ENCODE measurements at regions not wholly inside any gene's neighbourhood (a gene's known extent, or its start where the extent isn't known, plus 50 kb on each side); places are given as distances from the start of the nearest gene placed in this dataset.
"Not testable (repeated sequence)": the region's sequence is repeated elsewhere in the genome, so short reads cannot be mapped to it uniquely, and the experiment has no call there.

DNA sequence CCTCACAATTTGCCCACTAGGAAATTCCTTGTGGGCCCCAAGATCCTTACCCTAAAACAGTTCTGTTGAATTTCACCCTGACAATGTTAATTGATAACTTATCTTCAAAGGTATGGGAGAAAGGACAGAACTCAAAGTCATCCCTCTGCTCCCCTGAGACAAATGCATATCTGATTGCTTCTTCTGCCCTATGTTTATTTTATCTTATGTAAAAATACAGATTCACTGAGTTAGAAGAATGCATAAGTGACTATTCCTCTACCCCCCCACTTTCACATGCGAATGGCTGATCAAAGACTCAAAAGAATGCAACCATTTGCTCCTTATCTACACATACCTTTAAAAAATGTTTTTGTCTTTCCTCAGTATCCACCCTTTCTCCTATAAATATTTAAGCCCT lies 235.7 kb upstream of the SEMA3C start:
- no peak overlapping the region for H3K27ac ChIP-seq
- no peak for DNase-seq
- H3K4me1 ChIP-seq, result peaks cover 0 to 6% (median 0%) of the 10 kb centered on the region in 4 donors
- no peaks in the 10 kb centered on the region for H3K9me3 ChIP-seq
- no peaks in the 10 kb centered on the region for H3K36me3 ChIP-seq
- intact Hi-C loops (cut with DNase I), result no loop called here
- no peaks in the 10 kb centered on the region for H3K27me3 ChIP-seq
- no peak overlapping the region for H3K4me3 ChIP-seq
- 89 to 93% methylated on average over 1 of the region's 1 CpG for WGBS, 2 donors
- TF ChIP-seq, protein P1, sequence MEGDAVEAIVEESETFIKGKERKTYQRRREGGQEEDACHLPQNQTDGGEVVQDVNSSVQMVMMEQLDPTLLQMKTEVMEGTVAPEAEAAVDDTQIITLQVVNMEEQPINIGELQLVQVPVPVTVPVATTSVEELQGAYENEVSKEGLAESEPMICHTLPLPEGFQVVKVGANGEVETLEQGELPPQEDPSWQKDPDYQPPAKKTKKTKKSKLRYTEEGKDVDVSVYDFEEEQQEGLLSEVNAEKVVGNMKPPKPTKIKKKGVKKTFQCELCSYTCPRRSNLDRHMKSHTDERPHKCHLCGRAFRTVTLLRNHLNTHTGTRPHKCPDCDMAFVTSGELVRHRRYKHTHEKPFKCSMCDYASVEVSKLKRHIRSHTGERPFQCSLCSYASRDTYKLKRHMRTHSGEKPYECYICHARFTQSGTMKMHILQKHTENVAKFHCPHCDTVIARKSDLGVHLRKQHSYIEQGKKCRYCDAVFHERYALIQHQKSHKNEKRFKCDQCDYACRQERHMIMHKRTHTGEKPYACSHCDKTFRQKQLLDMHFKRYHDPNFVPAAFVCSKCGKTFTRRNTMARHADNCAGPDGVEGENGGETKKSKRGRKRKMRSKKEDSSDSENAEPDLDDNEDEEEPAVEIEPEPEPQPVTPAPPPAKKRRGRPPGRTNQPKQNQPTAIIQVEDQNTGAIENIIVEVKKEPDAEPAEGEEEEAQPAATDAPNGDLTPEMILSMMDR (IDR thresholded peaks at IDR 0.05), result no peak
- TF ChIP-seq EP300 (IDR thresholded peaks at IDR 0.05), result no peak
- no peak for TF ChIP-seq POLR2A (IDR thresholded peaks at IDR 0.05)
- TF ChIP-seq POLR2AphosphoS5 (IDR thresholded peaks at IDR 0.05), result no peak

DNA sequence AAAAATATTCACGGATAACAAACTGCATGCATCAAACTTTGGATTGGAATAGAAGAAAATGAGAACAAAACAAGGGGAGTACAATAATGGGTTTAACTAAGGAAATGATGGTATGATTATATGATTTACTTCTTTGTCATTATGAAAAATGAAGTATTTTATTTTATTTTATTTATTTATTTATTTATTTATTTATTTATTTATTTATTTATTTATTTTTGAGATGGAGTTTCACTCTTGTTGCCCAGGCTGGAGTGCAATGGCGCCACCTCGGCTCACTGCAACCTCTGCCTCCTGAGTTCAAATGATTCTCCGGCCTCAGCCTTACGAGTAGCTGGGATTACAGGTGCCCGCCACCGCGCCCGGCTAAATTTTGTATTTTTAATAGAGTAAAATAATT lies 234.1 kb upstream of the SEMA3C start:
- H3K4me3 ChIP-seq; intact Hi-C loops (cut with DNase I); H3K27me3 ChIP-seq; DNase-seq; H3K27ac ChIP-seq; H3K36me3 ChIP-seq; H3K4me1 ChIP-seq; H3K9me3 ChIP-seq: not testable (repeated sequence)
- WGBS, 2 donors, result 98% methylated on average over 9 of the region's 9 CpGs

DNA sequence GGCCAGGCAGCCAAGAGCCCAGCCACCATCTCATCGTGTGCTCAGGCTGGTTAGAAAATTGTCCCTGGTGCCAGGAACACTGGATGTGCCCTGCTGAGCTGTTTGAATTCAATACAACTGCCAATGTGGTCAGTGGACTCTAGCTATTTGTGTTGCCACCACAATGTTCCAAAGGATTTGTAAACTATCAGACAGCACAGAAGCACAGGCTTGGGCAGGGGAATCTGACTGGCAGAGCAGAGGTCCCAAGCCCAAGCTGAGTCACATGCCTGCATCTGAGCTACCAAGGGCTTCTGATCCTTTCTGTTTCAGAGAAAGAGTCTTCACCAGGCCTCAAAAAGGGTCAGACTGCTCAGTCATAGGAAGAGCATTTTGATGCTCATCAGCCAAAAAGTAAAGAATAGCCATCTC lies 232.1 kb upstream of the SEMA3C start:
- TF ChIP-seq EP300 (IDR thresholded peaks at IDR 0.05) (no peak), POLR2AphosphoS5 (IDR thresholded peaks at IDR 0.05) (no peak), POLR2A (IDR thresholded peaks at IDR 0.05) (no peak)
- TF ChIP-seq, protein P1 (IDR thresholded peaks at IDR 0.05), result no peak

DNA sequence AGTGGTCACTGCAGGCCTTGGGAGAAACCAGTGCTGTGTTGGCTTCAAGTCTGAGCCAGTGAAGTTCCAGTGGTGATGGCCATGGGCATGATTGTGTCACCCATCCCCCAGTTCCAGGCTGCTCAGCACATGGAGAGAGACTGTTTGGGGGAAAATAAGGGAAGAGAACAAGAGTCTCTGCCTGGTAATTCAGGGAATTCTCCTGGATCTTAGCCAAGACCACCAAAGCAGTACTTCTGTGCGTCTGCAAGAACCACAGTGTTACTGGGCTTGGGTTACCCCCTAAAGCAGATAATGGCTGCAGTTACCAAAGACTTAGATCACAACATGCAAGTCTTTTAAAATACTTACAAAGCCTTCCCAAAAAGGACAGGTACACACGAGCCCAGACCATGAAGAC lies 225.0 kb upstream of the SEMA3C start:
- 61 to 83% methylated on average over 2 of the region's 2 CpGs for WGBS, 2 donors
- Histone ChIP-seq H3K9me3 (no peaks in the 10 kb centered on the region), H3K36me3 (no peaks in the 10 kb centered on the region), H3K4me3 (no peak overlapping the region), H3K27me3 (no peaks in the 10 kb centered on the region), H3K27ac (no peak overlapping the region), H3K4me1 (no peaks in the 10 kb centered on the region)
- TF ChIP-seq EP300 (IDR thresholded peaks at IDR 0.05), result no peak
- no peak for TF ChIP-seq POLR2AphosphoS5 (IDR thresholded peaks at IDR 0.05)
- TF ChIP-seq, protein P1 (IDR thresholded peaks at IDR 0.05), result no peak
- no peak for TF ChIP-seq POLR2A (IDR thresholded peaks at IDR 0.05)
- no peak for DNase-seq
- intact Hi-C loops (cut with DNase I), result no loop called here

More for the DNA sequence above, 232.1 kb upstream of the SEMA3C start:
- WGBS, 2 donors, result 85 to 88% methylated on average over 1 of the region's 1 CpG
- no peak overlapping the region for H3K27ac ChIP-seq
- no peaks in the 10 kb centered on the region for H3K36me3 ChIP-seq
- H3K9me3 ChIP-seq, result no peaks in the 10 kb centered on the region
- DNase-seq, result no peak
- intact Hi-C loops (cut with DNase I), result no loop called here
- H3K4me3 ChIP-seq, result no peak overlapping the region
- peaks cover 0 to 6% (median 0%) of the 10 kb centered on the region in 4 donors for H3K4me1 ChIP-seq
- no peaks in the 10 kb centered on the region for H3K27me3 ChIP-seq

DNA sequence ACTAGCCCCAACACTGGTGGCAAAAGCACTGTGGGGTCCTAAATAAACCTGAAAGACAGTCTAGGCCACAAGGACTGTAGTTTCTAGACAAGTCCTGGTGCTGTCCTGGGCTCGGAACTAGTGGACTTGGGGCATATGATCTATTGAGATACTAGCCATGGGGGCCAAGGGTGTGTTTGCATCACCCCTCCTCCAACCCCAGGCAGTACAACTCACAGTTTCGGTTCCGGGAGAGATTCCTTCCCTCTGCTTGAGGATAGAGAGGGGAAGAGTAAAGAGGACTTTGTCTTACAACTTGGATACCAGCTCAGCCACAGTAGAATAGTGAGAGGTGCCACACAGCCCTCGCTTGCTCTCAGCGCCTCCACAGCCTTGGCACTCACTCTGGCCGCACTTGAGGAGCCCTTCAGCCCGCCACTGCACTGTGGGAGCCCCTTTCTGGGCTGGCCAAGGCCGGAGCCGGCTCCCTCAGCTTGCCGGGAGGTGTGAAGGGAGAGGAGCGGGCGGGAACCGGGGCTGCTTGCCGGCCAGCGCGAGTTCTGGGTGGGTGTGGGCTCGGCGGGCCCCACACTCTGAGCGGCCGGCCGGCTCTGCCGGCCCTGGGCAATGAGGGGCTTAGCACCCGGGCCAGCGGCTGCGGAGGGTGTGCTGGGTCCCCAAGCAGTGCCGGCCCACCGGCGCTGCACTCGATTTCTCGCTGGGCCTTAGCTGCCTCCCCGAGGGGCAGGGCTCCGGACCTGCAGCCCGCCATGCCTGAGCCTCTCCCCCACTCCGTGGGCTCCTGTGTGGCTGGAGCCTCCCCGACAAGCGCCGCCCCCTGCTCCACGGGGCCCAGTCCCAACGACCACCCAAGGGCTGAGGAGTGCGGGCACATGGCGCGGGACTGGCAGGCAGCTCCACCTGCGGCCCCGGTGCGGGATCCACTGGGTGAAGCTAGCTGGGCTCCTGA lies 222.7 kb upstream of the SEMA3C start:
- H3K27ac ChIP-seq; H3K9me3 ChIP-seq; H3K36me3 ChIP-seq; intact Hi-C loops (cut with DNase I); H3K4me3 ChIP-seq; DNase-seq; H3K4me1 ChIP-seq; H3K27me3 ChIP-seq: not testable (repeated sequence)
- WGBS, 2 donors, result 95 to 96% methylated on average over 45 of the region's 45 CpGs

DNA sequence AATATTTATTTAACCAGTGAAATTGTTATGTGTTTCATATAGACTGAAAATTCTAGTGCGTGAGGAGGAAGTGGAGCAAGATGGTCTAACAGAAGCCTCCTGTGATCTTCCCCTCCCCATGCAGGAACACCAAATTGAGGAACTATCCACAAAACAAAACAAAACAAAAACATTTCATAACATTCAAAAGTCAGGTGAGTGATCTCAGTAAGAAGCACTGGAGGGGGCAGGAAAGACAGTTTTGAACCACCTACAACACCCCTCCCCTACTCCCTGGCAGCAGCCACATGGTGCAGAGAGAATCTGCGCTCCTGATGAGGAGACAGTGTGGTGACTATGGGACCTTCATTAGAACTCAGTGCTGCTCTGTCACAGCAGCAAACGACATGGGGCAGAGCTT lies 221.9 kb upstream of the SEMA3C start:
- Histone ChIP-seq H3K36me3 (no peaks in the 10 kb centered on the region), H3K4me1 (no peaks in the 10 kb centered on the region), H3K9me3 (no peaks in the 10 kb centered on the region), H3K27ac (no peak overlapping the region), H3K27me3 (no peaks in the 10 kb centered on the region), H3K4me3 (no peak overlapping the region)
- 61 to 80% methylated on average over 3 of the region's 3 CpGs for WGBS, 2 donors
- intact Hi-C loops (cut with DNase I), result no loop called here
- DNase-seq, result no peak
- no peak for TF ChIP-seq POLR2A (IDR thresholded peaks at IDR 0.05)
- TF ChIP-seq POLR2AphosphoS5 (IDR thresholded peaks at IDR 0.05), result no peak
- TF ChIP-seq EP300 (IDR thresholded peaks at IDR 0.05), result no peak
- TF ChIP-seq, protein P1 (IDR thresholded peaks at IDR 0.05), result no peak

Measured in sigmoid colon (tissue), 6 donors.